Urinary bladder (tissue), 4 donors: ENCODE measurements at regions not wholly inside any gene's neighbourhood (a gene's known extent, or its start where the extent isn't known, plus 50 kb on each side); places are given as distances from the start of the nearest gene placed in this dataset. TPM values are rescaled to one million over a fixed set of nuclear protein-coding genes. Genes with fewer than 3 reads are reported as not detected.

Experiments
- DNase-seq: peaks from one replicate; pipeline ENCODE4 v3.0.0-alpha.2; 2015; ENCODE audit errors: extremely low spot score
- H3K27ac ChIP-seq: one replicate; pipeline ENCODE4 v1.5.1; 2013; ENCODE audit warnings: low read depth, mild to moderate bottlenecking, moderate library complexity
- H3K36me3 ChIP-seq: one replicate; pipeline ENCODE4 v1.6.1; 2013; ENCODE audit warnings: mild to moderate bottlenecking, moderate library complexity; ENCODE audit not compliant: insufficient read depth
- H3K4me1 ChIP-seq: one replicate; pipeline ENCODE4 v1.6.1; 2013; ENCODE audit warnings: mild to moderate bottlenecking, moderate library complexity; ENCODE audit not compliant: insufficient read depth
- H3K4me3 ChIP-seq: one replicate; pipeline ENCODE4 v1.5.1; 2013; ENCODE audit warnings: low read depth, low read length
- WGBS: extraction: QIAGEN DNeasy Blood & Tissue Kit; methylation state at CpG from one replicate; pipeline ENCODE4 v1.1.7; 2013; 5-methylcytosine and 5-hydroxymethylcytosine counted together
- small RNA-seq: library from RNA; depleted of rRNA; stranded (forward); fragments of <200 nt; gene quantifications from one replicate; pipeline ENCODE3, GENCODE V24; 2014
- donor health status: healthy with polysubstance abuse.
- donor health status: healthy.

DNA sequence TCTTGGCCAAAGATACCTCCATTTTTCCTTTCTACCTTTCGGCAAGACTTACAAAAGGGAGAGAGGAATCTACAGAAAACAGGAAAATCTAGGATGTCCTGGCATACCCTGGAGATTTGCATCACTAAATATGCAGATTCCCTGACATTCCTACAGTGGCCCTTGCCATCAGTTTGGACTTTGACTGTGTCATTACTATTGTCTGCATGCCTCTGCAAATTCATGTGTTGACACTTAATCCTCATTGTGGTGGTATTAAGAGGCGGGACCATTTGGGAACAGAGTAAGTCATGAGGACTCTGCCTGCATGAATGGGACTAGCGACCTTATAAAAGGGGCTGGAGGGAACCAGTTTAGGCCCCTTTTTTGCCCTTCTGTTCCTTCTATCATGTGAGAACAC, 50.5 kb upstream of the DTNBP1 start:
- no peak for DNase-seq
- no peaks in the 10 kb centered on the region for H3K36me3 ChIP-seq
- no peak overlapping the region for H3K27ac ChIP-seq
- no peaks in the 10 kb centered on the region for H3K4me1 ChIP-seq
- 83% methylated on average over 3 of the region's 3 CpGs for WGBS
- no peak overlapping the region for H3K4me3 ChIP-seq

DNA sequence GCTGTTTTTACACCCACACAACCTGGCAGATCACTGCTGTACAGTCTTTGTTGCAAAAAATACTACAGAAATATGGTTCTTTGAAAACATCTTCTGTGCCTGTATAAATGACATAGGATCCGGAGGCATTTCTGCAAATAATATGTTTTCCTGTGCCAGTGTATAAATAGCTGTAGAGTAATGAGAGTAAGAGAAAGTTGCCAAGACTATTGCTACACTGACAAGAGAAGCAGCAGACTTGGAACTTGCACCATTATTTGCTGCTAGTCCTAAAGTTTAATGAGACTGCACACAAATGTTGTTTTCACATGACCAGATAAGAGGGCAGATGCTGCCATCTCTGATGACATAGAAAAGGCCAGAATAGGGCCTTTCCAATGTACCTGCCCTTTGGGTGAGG, 50.0 kb upstream of the DTNBP1 start:
- DNase-seq = no peak
- Histone ChIP-seq H3K27ac (no peak overlapping the region), H3K4me3 (no peak overlapping the region)

More for the DNA sequence above, 50.0 kb upstream of the DTNBP1 start:
- Histone ChIP-seq H3K4me1 (no peaks in the 10 kb centered on the region), H3K36me3 (no peaks in the 10 kb centered on the region)
- 33% methylated on average over 1 of the region's 1 CpG for WGBS

Small RNA genes in the stretch of these regions (small RNA-seq; reads per million reads assigned to genes)
- not detected for gene AL365265.1
